Neutrophil (primary cell): ENCODE measurements at regions not wholly inside any gene's neighbourhood (a gene's known extent, or its start where the extent isn't known, plus 50 kb on each side); places are given as distances from the start of the nearest gene placed in this dataset.

ENCODE experiments used
- H3K27ac ChIP-seq: fragments of 200-600 bp; sonication (generic); 2 replicates; pipeline ENCODE4 v1.5.1; 2016; ENCODE audit warnings: mild to moderate bottlenecking, moderate library complexity
- H3K27me3 ChIP-seq: fragments of 200-600 bp; sonication (generic); 2 replicates; pipeline ENCODE4 v1.6.0; 2016; ENCODE audit warnings: mild to moderate bottlenecking
- H3K36me3 ChIP-seq: fragments of 200-600 bp; sonication (generic); 2 replicates; pipeline ENCODE4 v1.5.1; 2017
- H3K4me1 ChIP-seq, 2 experiments: fragments of 200-600 bp in 1 of 2; sonication (generic) in 1 of 2; 1 replicate in 1 of 2; 2 replicates in 1 of 2; pipeline versions ENCODE4 v1.5.1 to v1.6.1; 2013 to 2016; ENCODE audit warnings: low read depth in 1 of 2, low read length in 1 of 2, mild to moderate bottlenecking in 1 of 2, moderate library complexity in 1 of 2; ENCODE audit not compliant: control insufficient read depth in 1 of 2, insufficient read depth in 1 of 2
- H3K4me3 ChIP-seq, 2 experiments: fragments of 200-600 bp in 1 of 2; sonication (generic) in 1 of 2; 1 replicate in 1 of 2; 2 replicates in 1 of 2; pipeline ENCODE4 v1.5.1; 2013 to 2016; ENCODE audit warnings: low read depth in 1 of 2, low read length in 1 of 2, mild to moderate bottlenecking in 1 of 2, moderate library complexity in 1 of 2
- H3K9me3 ChIP-seq: fragments of 200-600 bp; sonication (generic); 2 replicates; pipeline ENCODE4 v1.5.1; 2016
- CTCF ChIP-seq: fragments of 200-600 bp; sonication (generic); IDR thresholded peaks from 2 replicates; pipeline ENCODE4 v1.5.1; 2016; ENCODE audit warnings: antibody characterized with exemption

- Histone ChIP-seq H3K27ac (no peak overlapping the region), H3K4me1 (no peaks in the 10 kb centered on the region), H3K36me3 (no peaks in the 10 kb centered on the region), H3K9me3 (no peaks in the 10 kb centered on the region), H3K27me3 (no peaks in the 10 kb centered on the region), H3K4me3 (no peak overlapping the region)
- no peak for TF ChIP-seq CTCF
Observed at GRCh38 chr2:80715433-80715832, 410.9 kb upstream of the LRRTM1 start.

GRCh38 chr2:80711915-80712314, 407.4 kb upstream of the LRRTM1 start:
- Histone ChIP-seq H3K4me1 (no peaks in the 10 kb centered on the region), H3K27me3 (no peaks in the 10 kb centered on the region), H3K27ac (no peak overlapping the region), H3K36me3 (no peaks in the 10 kb centered on the region), H3K4me3 (no peak overlapping the region), H3K9me3 (no peaks in the 10 kb centered on the region)
- no peak for TF ChIP-seq CTCF

GRCh38 chr2:80706951-80707350, 402.4 kb upstream of the LRRTM1 start:
- no peaks in the 10 kb centered on the region for H3K9me3 ChIP-seq

GRCh38 chr2:80706541-80706940, 402.0 kb upstream of the LRRTM1 start:
- H3K27ac ChIP-seq: no peak overlapping the region
- H3K36me3 ChIP-seq: no peaks in the 10 kb centered on the region
- H3K27me3 ChIP-seq: no peaks in the 10 kb centered on the region
- no peaks in the 10 kb centered on the region for H3K4me1 ChIP-seq
- no peak for TF ChIP-seq CTCF
- H3K9me3 ChIP-seq: no peaks in the 10 kb centered on the region
- H3K4me3 ChIP-seq: no peak overlapping the region

More at GRCh38 chr2:80706951-80707350, 402.4 kb upstream of the LRRTM1 start:
- no peak for TF ChIP-seq CTCF
- H3K27ac ChIP-seq: no peak overlapping the region
- no peak overlapping the region for H3K4me3 ChIP-seq
- no peaks in the 10 kb centered on the region for H3K4me1 ChIP-seq
- H3K36me3 ChIP-seq: no peaks in the 10 kb centered on the region
- H3K27me3 ChIP-seq: no peaks in the 10 kb centered on the region

- H3K4me3 ChIP-seq: no peak overlapping the region
- H3K36me3 ChIP-seq: no peaks in the 10 kb centered on the region
- no peaks in the 10 kb centered on the region for H3K4me1 ChIP-seq
- no peak for TF ChIP-seq CTCF
- no peak overlapping the region for H3K27ac ChIP-seq
- H3K27me3 ChIP-seq: no peaks in the 10 kb centered on the region
- H3K9me3 ChIP-seq: no peaks in the 10 kb centered on the region
Observed at GRCh38 chr2:80703532-80703931, 399.0 kb upstream of the LRRTM1 start.

- no peaks in the 10 kb centered on the region for H3K9me3 ChIP-seq
- TF ChIP-seq CTCF: no peak
- no peak overlapping the region for H3K27ac ChIP-seq
- H3K4me3 ChIP-seq: no peak overlapping the region
- no peaks in the 10 kb centered on the region for H3K27me3 ChIP-seq
- H3K36me3 ChIP-seq: no peaks in the 10 kb centered on the region
- no peaks in the 10 kb centered on the region for H3K4me1 ChIP-seq
Observed at GRCh38 chr2:80700961-80701360, 396.4 kb upstream of the LRRTM1 start.
